HG02852 (cell line): ENCODE measurements at regions not wholly inside any gene's neighbourhood (a gene's known extent, or its start where the extent isn't known, plus 50 kb on each side); places are given as distances from the start of the nearest gene placed in this dataset.

Experiments used
- ATAC-seq: cut with Tn5 transposase; IDR thresholded peaks from one replicate; pipeline ENCODE4 v1.9.1; 2021; ENCODE audit warnings: mild to moderate bottlenecking, moderate library complexity; ENCODE audit not compliant: unreplicated experiment

DNA sequence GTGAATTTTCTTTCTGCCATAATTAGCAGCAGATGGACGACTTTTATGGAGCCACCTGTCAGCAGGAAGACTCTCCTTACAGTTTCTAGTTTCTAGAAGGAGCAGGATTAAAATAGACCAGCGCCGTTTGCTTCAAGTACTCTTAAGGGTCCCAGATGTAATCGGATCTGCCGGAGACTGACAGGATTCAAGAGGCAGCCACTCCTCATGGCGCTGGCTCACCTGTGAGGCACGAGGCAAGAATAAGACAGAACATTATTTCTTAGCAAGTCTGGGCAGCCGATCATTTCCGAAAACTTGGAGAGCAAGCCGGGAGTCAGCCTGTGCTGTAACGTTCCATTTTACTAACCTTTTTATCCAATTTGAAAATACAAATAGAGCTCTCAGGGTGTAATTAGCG lies 410.4 kb upstream of the RORA start:
- ATAC-seq = no peak

DNA sequence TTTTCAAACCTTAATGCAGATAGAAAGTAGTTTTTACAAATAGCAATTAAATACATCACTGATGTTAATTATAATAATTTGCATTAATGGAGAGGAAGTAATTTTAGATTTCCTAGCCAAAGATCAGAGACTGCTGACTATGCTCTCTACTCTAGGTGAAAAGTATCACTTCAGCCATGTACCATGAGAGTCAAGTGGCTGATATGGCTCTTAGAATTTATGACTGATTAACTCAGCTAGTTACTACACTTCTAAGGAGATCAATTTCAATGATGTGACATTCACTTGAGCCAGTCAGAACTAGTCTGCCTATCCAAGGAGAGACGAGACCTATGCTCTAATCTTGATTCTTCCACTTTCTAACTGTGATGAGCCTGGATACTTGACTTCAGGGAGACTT lies 405.7 kb upstream of the RORA start:
- ATAC-seq = no peak

DNA sequence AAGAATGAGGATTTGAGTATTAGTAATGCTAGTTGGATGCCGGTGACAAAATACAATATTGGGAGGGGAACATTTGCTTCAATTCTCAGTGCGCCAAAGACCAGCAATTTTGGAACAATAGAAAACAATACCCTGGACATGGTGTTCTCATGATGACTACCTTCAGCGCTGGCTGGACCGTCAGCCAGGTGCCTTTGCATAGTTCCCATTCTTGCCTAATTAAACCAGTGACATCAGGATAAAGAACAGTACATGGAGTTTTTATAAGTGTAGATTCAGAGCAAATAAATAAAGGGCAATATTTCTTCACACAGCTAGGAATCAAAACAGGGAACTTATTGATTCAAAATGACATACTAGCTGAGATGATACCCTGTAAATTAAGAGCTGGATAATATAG lies 404.8 kb upstream of the RORA start:
- ATAC-seq = no peak

DNA sequence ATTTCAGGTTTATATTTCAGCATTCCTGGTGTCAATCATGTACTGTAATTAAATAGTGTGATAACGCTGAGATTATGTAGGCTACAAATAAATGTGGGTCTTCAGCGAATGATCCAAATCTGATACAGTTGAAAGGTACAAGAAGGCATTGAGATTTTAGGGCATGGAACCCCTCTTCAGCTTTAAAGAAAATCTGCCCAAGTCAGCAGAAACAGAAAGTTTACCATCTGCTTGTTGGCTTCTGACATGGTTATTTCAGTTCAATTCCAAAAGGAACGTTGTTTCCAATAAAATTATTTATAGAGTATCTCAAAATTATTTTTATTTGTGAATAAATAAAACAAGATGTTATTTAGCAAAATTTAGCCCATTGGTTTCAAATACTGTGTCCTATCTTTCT lies 400.2 kb upstream of the RORA start:
- ATAC-seq = no peak

DNA sequence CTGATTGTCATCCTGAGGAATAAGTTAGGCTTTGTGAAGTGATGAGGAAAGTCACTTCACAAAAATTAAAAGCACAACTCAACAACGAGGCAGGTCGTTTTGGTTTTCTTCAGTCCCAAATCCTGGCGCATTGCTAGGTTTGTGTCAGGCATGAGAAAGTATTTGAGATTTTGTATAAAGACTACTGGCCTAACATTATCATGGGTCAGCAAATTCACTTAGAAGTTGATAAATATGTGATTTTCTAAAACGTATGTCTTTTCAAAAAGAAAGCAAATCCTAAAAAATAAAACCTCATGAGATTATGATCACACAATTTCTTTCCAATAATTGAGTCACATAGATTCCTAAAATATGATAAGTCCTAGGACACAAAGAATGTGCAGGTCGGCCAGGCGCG lies 395.8 kb upstream of the RORA start:
- ATAC-seq = no peak

DNA sequence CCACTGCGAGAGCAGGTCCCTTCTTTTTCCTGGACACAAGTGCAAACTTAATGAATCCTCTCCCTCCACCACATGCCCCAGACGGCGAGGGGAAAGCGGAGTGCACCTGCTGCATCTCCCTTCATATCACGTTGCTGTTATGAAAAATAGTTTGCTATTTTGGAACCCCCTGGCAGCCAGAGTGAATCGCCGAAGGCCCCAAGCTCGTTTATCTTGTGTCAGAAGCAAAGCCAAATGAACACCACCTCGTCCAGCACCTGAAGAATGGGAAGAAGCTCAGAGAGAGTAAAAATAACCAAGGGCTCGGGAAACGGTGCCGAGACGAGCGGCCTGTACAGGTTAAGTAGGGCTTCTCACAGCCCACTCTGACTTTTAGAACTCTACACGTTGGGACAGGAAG lies 394.6 kb upstream of the RORA start:
- no peak for ATAC-seq

DNA sequence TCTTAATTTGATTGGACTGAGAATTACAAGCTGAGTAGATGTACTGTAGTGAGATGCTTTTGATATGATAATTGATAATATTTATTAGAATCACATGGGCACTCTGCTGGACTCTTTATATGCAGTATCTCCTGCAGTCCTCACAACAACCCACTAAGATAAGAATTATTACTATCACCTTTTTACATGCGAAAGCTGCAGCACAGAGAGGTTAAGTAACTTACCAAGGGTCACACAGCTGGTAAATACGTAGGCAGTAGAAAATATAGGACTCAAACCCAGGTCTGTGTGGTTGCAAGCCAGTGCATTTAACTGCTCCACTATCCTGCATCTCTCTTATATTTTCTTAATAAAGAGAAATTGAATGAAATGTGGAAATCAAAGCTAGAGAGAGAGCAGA lies 392.8 kb upstream of the RORA start:
- no peak for ATAC-seq

DNA sequence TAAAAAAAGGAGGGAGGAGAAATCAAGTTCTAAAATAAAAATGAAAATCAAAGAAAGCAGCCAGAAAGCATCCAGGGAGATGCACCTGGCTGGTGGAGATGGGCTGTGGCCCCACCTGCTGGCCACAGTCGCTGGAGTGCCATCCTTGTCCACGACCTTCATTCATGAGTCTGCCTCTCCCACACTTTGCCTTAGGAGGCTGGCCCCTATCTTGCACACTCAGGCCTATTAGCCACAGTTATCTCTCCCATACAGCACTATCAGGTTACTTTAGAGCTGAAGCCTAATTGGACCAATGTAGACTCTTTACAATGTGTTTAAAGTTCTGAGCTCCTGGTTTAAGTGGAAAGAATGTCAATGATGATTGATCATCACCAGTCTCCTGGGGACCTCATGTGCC lies 392.0 kb upstream of the RORA start:
- no peak for ATAC-seq

DNA sequence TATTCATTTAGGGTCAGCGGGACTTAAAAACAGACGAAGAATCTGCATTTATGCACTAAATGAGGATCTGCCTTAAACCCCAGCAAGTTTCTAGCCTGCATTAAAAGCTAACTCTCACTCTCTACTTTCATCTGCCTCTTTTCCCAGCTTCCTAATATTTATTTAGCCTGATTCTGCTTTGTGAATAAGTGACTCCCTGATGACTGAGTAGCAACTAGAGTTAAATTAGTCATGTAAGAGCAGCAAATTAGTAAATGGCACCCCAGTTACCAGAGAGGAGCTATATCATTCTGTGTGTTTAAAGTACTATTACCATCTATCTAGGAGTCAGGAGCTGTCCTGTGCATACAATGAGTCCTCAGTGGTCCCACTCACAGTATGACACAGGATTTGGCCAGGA lies 391.0 kb upstream of the RORA start:
- no peak for ATAC-seq

DNA sequence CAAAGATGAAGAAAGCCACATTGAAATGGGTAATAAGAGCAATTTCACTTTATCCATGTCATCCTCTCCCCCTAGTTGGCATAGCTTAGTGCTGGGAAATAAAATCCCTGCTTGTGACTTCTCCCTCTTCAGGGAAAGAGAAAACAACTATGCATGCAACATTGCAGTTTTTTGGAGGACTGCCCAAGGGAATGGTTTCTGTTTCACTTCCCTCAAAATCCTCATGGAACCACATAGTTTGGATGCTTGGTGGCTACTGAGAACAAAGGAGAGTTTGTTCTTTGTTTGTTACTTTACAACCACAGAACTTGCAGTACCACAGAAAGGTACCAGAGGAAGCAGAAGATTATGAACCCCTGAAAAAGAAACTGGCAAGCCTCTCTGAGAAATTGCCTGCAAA lies 384.6 kb upstream of the RORA start:
- ATAC-seq = no peak

DNA sequence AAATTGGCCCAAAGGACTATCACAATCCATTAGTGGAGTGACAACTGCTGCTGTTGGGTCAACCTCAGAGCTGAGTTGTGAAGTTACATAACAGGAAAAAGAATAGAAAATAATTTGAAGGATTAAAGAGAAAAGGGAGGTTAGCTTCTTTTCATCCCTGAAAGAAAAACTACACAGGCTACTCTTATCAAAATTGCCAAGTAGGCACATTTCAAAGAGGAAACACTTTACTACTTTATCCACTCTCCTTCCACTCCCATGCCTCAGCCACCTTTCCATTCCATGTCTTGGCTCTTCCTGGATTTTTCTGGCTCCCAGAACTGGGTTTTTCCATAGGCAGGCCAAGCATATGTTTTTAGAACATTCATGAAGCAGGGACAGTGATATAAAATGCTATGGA lies 384.0 kb upstream of the RORA start:
- ATAC-seq = no peak

DNA sequence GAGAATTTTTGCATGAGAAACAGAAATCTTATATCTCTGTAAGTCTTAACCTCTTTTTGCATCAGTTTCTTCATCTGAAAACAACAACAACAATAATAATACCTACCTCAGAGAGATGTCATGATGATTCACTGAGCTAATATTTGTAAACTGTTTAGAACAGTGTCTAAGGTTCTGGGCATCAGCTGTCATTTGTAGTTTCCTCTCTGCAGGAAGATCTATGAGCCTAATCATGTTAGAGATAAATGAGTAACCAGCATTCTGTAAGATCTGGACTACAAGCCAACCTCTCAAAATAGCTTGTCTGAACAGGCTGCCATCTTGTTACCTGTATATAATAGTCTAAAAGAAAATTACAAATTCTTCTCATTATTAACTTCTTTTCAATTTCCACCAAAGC lies 383.0 kb upstream of the RORA start:
- ATAC-seq = no peak

DNA sequence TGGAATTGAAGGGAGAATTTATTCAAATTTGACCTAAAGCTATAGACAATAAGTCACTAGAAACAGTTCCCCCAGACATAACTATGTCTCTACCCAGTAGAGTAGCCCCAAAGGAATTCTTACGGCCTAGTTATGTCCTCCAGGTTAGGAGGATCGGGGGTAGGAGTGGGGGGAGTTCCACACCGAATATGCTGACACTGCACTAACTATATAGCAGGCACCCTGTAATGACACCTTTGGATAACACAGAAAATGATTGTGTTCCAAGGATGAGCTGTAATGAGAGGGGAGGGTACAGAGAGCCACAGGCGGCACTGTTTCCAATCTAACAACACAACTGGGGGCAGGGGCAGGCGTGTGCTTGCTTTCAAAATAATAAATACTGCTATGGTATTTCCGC lies 376.2 kb upstream of the RORA start:
- no peak for ATAC-seq

DNA sequence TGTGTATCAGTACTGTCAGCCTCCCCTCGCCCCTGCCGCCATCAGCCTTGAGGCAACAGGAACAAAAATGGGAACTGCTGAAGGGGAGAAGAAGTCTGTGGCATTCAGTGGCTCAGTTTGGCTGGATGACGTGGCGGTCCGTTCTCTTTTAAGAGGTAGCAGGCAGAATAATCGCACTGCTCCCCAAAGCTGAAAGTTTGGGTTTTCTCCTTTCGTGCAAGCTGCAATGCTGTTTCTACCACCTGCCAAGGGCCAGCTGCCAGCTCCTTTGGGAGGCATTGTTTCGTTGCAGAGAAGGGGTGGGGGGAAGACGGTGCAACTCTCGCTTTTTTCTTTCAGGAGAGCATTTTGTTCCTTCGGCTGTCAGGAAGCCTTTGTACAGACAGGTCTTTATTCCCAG lies 369.6 kb upstream of the RORA start:
- ATAC-seq = no peak

DNA sequence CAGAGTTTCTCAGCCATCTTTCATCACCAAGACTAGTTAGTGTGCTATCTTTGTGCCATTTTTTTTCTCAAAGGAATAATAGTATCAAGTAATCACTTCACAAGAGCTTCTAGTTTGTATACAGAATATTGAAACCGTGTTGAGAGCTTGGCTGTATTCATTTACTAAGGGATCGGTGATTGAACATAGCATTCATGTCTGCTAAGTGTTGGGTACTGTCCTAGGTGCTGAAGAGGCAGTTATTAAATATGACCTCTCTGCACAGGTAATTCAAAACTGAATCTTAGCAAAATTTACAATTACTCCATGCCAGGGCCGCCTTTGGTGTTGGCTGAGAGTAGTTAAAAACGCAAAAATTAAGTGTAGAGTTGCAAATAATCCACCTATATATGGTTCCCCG lies 355.3 kb upstream of the RORA start:
- no peak for ATAC-seq

DNA sequence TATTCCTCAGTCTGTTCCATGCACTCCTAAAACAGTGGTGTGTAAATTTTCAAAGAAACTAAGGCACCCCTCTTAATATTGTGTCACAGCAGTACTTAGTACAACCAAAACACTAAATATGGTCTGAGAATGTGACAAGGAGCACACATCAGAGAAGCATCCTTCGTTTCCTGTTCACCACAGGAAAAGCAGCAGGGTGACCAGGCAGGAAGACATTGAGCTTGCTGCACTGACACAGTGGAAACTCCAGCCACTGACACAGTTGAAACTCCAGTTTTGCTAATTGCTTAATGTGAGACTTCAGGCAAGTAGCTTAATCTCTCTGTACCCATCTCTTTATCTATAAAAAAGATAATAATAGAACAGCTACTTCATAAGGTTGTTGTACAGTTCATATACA lies 353.0 kb upstream of the RORA start:
- ATAC-seq = no peak

DNA sequence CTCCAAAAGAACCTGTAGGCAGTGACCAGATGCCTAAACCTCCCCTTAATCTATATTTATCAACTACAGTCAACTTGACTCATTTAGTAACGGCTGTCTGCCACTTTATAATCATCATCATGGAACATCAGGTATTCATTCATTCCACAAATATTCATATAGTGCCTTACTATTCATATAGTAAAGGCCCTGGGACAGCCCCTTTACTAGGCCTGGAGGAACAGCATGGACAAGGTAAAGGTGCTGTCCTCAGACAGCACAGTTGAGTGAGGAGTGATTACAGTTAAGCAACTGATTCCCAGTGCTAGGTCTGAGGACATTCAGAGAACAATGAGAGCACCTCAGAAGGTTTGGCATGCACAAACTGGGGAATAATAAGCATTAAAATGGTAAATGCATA lies 346.5 kb upstream of the RORA start:
- ATAC-seq = no peak

DNA sequence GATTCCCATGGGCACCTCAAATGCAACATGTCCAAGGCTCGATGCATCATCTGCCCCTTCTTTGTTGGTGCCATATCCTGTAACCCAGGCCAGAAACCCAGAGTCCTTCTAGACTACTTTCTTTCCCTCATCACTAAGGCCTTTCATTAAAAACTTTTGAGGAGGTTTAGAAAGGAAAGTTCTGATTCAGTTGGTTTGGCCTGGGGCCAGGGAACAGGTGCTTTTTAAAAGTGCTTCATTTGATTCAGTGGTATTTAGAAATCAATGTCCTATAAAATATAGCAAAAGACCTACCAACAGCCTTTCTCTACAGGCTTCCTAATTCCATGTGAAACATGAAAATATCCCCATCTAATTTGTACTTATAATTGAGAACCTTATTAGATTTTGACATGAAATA lies 341.9 kb upstream of the RORA start:
- ATAC-seq = no peak

DNA sequence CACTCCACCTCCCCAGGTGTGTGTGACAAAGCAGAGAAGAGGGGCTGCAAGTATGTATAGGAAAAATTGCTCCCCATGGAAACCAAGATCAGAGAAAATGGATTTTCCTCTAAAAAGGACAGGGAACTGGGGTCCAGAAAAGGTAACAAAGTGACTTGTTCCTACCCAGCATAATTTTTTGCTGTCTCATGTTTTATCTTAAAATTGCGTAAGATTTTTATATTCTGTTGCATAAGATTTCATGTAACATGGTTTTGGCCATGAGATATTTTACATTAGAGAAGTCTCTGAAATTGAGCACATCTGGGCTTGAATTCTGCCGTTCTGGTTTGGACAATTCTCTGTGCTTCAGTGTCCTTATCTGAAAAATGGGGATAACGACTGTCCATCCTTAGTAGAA lies 335.7 kb upstream of the RORA start:
- no peak for ATAC-seq

DNA sequence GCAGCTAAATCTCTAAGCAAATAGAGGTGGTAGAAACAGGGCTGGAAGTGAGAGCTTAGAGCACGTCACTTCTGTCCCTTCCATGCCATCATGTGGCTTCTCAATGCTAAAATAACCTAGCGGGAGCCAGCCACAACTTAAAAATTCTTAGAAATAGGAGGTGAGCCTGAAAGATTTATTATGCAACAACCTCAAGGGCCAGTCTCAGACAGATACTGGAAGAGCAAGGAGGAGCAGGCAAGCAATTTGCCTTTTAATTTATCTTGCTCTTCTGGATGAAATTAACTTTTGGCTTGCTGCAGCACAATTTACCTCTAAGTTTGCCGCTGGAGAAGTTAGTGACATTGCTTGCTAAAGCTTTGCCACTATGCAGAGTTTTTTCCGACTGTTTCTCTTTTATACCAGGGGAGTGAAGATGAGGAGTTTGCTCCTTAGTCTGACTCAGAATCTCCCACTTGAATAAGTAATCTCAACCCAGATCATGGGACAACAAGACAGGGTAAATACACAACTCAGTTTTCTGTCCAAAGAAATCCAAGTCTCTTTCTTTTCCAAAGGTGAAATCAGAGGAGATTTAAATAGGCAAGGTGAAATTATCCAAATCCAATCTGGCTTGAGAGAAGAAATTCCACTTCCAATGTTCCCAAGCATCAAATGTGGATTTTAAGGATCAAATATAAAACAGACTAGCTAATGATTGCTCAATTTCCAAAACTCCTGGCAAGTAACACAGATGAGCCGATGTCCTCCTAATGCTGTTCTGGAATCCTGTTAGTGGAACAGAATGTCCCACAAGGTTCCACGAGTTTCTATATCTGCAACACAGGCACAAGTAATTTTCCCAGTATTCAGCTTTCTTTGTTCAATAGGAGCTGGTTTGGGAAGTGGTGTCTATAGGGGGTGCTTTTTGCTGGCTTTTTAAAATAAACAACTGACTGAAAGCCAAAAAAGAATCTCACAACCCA lies 329.4 kb upstream of the RORA start:
- no peak for ATAC-seq

DNA sequence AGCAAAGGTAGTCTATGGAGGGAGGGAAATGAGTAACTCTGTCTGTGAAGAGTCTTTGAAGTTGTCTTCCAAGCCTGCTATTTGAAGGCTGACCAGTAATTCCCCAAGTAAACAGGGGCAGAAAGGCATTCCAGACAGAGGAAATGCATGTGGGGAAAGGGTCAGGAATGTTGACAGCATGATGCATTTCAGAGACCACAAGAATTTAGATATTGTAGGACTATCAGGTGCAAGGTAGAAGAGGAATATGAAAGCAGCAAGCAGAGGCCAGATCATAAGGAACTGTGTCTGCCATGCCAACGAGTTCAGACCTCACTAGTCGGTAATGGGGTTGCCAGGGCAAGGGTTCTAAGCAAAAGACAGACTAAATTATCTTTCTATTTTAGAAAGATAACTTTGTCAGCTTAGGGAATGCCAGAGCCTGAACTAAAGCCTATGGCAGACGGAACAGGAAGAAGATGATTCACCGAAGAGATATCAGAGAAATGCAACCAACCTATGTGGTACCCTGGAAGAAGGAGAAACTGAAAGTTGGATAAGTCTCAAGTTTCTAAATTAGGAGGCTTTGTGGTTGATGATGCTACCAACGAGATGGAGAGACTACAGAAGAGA lies 327.0 kb upstream of the RORA start:
- ATAC-seq = no peak

DNA sequence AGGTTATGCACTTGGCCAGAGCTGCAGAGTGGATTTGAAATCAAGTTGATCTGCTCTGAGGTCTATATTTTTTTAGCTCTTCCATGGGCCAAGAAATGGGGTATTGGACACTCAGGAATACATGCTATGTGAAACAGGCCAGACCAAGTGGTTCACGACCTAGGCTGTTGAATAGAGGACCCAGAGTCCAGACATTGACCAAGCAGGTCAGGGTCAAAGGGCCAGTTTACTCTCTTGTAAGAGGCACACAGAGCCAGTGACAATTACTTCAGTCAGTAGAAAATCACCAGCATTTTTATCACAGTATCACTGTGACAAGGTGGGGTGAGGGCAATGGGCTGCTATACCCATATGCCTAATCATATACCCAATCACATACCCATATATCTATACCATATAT lies 320.6 kb upstream of the RORA start:
- no peak for ATAC-seq

DNA sequence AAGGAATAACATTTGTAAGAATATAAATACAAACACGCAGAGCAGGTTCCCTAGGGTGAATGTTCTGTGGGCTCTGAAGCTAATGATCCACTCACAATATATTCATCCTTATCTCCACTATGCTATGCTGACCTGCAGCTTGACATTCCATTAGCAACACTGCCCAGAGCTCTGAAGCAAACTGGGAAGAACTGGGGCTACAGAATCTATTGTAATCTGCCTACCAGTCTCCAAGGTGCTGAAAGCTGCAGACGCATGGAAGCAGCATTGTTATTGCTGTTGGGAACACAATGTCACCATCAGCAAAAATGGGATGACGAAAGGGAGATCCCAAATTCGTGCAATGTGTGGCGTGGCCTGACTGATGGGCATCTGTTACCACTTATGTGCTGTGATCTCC lies 316.7 kb upstream of the RORA start:
- no peak for ATAC-seq
